ENCODE measurements at regions not wholly inside any gene's neighbourhood (a gene's known extent, or its start where the extent isn't known, plus 50 kb on each side); places are given as distances from the start of the nearest gene placed in this dataset.
"Not testable (repeated sequence)": the region's sequence is repeated elsewhere in the genome, so short reads cannot be mapped to it uniquely, and the experiment has no call there.

DNA sequence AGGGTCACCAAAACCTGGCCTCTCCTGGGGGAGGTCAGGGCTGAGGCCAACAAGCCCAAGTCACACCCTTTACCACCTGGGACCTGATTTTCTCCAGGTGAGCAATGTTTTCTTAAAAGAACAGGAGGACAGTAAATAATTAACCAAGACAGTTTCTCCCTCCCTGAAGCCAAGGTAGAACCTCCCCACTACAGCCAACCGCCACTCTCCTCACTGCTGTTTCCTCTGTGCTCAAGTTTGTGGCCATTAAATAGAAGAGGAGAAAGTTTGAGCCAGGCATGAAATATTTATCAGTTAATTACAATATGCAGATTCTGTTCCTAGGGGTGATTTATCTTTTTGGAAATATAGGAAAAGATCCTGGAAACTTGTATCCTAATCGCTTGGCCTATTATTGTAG is 150.6 kb upstream of the ANKRD20A1 start:
- H3K23ac ChIP-seq (ENCODE audit: low read length); H2BK15ac ChIP-seq (replicated peaks; ENCODE audit: low read depth); H3K4me3 ChIP-seq (ENCODE audit: low read length); H3K79me2 ChIP-seq (ENCODE audit: control insufficient read depth, insufficient read depth, low read length); H3K4me2 ChIP-seq (ENCODE audit: low read length); H3K18ac ChIP-seq (ENCODE audit: low read length); H3K27me3 ChIP-seq (ENCODE audit: insufficient read depth, low read length, poor library complexity); H2BK5ac ChIP-seq (ENCODE audit: low read length); H3K27ac ChIP-seq (ENCODE audit: low read depth, low read length); H3K36me3 ChIP-seq (ENCODE audit: control insufficient read depth, insufficient read depth, low read length); H4K5ac ChIP-seq (ENCODE audit: low read length); H3K9ac ChIP-seq (ENCODE audit: low read length); H2BK120ac ChIP-seq (ENCODE audit: low read depth, low read length); H3K79me1 ChIP-seq (ENCODE audit: low read length); H4K8ac ChIP-seq (ENCODE audit: low read depth, low read length); DNase-seq; H3K4ac ChIP-seq (ENCODE audit: low read depth, low read length); H3K4me1 ChIP-seq (ENCODE audit: control insufficient read depth, low read depth, low read length); H3K56ac ChIP-seq (ENCODE audit: low read length); H2AK5ac ChIP-seq (ENCODE audit: low read length): not testable (repeated sequence)
- no CpG with 5 or more reads among the region's 2 CpGs for WGBS (ENCODE audit: extremely low coverage, insufficient coverage, low lambda C conversion rate)

GRCh38 chr9:67711429-67711828 is 147.3 kb upstream of the ANKRD20A1 start:
- not testable (repeated sequence) for H3K9ac ChIP-seq (ENCODE audit: low read length); H3K18ac ChIP-seq (ENCODE audit: low read length); H3K27me3 ChIP-seq (ENCODE audit: insufficient read depth, low read length, poor library complexity); H3K79me2 ChIP-seq (ENCODE audit: control insufficient read depth, insufficient read depth, low read length); H2BK15ac ChIP-seq (replicated peaks; ENCODE audit: low read depth); H2BK5ac ChIP-seq (ENCODE audit: low read length); H3K56ac ChIP-seq (ENCODE audit: low read length); H3K36me3 ChIP-seq (ENCODE audit: control insufficient read depth, insufficient read depth, low read length); H3K4me3 ChIP-seq (ENCODE audit: low read length); H2BK120ac ChIP-seq (ENCODE audit: low read depth, low read length); H3K4me1 ChIP-seq (ENCODE audit: control insufficient read depth, low read depth, low read length); DNase-seq; H4K5ac ChIP-seq (ENCODE audit: low read length); H3K79me1 ChIP-seq (ENCODE audit: low read length); H3K23ac ChIP-seq (ENCODE audit: low read length); H4K8ac ChIP-seq (ENCODE audit: low read depth, low read length); H3K4me2 ChIP-seq (ENCODE audit: low read length); H3K4ac ChIP-seq (ENCODE audit: low read depth, low read length); H2AK5ac ChIP-seq (ENCODE audit: low read length); H3K27ac ChIP-seq (ENCODE audit: low read depth, low read length)
- no CpG with 5 or more reads among the region's 32 CpGs for WGBS (ENCODE audit: extremely low coverage, insufficient coverage, low lambda C conversion rate)

DNA sequence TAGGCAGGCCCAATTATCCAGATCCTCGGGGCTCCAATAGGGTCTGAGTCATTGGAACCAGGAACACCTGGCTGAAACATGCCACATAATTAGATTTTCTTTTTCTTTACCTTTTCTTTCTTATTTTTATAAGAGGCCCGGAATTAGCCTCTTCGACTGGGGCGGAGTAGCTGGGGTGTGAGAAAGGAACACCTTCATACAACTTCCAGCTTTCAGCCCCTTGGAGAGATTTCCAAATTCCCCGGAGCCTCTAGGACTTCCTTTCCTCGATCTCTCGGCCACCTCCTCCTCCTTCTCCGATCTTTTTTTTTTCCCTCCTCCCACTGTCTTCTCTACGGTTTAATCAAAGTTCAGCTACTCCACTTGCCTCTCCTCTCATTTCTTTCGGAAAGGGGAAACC is 146.8 kb upstream of the ANKRD20A1 start:
- H2BK15ac ChIP-seq (replicated peaks; ENCODE audit: low read depth); H2AK5ac ChIP-seq (ENCODE audit: low read length); H4K5ac ChIP-seq (ENCODE audit: low read length); H3K4me2 ChIP-seq (ENCODE audit: low read length); H3K18ac ChIP-seq (ENCODE audit: low read length); H3K4me3 ChIP-seq (ENCODE audit: low read length); H3K36me3 ChIP-seq (ENCODE audit: control insufficient read depth, insufficient read depth, low read length); H3K4ac ChIP-seq (ENCODE audit: low read depth, low read length); H3K79me1 ChIP-seq (ENCODE audit: low read length); H3K56ac ChIP-seq (ENCODE audit: low read length); H4K8ac ChIP-seq (ENCODE audit: low read depth, low read length); H3K9ac ChIP-seq (ENCODE audit: low read length); H3K23ac ChIP-seq (ENCODE audit: low read length); H2BK120ac ChIP-seq (ENCODE audit: low read depth, low read length); H3K27ac ChIP-seq (ENCODE audit: low read depth, low read length); H3K27me3 ChIP-seq (ENCODE audit: insufficient read depth, low read length, poor library complexity); H2BK5ac ChIP-seq (ENCODE audit: low read length); H3K79me2 ChIP-seq (ENCODE audit: control insufficient read depth, insufficient read depth, low read length); H3K4me1 ChIP-seq (ENCODE audit: control insufficient read depth, low read depth, low read length): not testable (repeated sequence)
- DNase-seq: peak; percentile 24
- WGBS (ENCODE audit: extremely low coverage, insufficient coverage, low lambda C conversion rate): no CpG with 5 or more reads among the region's 10 CpGs

DNA sequence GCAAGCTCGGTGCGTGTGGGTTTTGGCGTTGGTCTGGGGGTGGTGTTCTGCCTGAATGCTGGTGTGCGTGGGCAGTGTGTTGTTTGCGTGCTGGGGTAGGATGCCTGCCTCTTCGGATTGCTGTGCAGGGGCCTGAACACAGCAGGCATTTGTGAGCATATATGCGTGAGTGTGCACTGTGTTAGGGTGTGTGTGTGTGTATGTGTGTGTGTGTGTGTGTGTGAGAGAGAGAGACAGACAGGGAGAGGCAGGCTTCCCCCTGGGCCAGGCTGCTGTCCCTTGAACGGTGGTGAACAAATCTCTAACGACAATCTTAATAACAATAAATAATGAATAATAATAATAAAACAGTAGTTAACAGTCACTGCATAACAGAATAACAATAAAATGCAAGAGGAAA is 145.8 kb upstream of the ANKRD20A1 start:
- H4K5ac ChIP-seq (ENCODE audit: low read length); H3K4me2 ChIP-seq (ENCODE audit: low read length); H3K56ac ChIP-seq (ENCODE audit: low read length); H2BK5ac ChIP-seq (ENCODE audit: low read length); H2AK5ac ChIP-seq (ENCODE audit: low read length); H3K79me2 ChIP-seq (ENCODE audit: control insufficient read depth, insufficient read depth, low read length); H4K8ac ChIP-seq (ENCODE audit: low read depth, low read length); H3K4me3 ChIP-seq (ENCODE audit: low read length); H3K27ac ChIP-seq (ENCODE audit: low read depth, low read length); DNase-seq; H2BK120ac ChIP-seq (ENCODE audit: low read depth, low read length); H3K23ac ChIP-seq (ENCODE audit: low read length); H3K9ac ChIP-seq (ENCODE audit: low read length); H2BK15ac ChIP-seq (replicated peaks; ENCODE audit: low read depth); H3K27me3 ChIP-seq (ENCODE audit: insufficient read depth, low read length, poor library complexity); H3K36me3 ChIP-seq (ENCODE audit: control insufficient read depth, insufficient read depth, low read length); H3K4me1 ChIP-seq (ENCODE audit: control insufficient read depth, low read depth, low read length); H3K18ac ChIP-seq (ENCODE audit: low read length); H3K4ac ChIP-seq (ENCODE audit: low read depth, low read length); H3K79me1 ChIP-seq (ENCODE audit: low read length): not testable (repeated sequence)
- no CpG with 5 or more reads among the region's 9 CpGs for WGBS (ENCODE audit: extremely low coverage, insufficient coverage, low lambda C conversion rate)

DNA sequence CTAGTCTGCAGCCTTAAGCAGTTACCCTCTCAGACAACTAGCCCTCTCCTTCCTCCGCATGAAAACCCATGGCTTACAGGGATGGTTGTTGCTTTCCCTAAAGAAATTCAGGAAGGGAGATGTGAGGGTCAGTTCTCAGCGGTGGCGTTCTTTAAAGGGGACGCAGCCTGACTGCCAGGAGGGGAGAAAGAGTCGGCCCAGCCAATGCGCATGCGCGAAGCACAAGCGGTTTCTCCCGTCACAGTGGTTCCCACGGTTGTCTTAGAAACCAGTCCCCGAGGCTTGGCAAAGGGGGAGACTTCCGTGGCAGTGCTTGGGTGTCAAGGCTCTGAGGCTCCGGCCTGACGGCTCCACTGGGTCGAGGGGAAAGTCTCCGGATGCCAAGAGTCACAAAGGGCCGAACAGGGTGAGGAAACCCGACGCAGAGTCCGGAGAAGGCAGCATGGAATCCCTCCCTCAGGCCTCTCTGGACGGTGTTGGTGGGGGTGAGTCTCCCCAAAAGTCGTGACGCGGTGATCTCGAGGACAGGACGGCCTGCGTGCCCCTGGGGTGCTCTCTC is 140.8 kb upstream of the ANKRD20A1 start:
- not testable (repeated sequence) for H3K79me2 ChIP-seq (ENCODE audit: control insufficient read depth, insufficient read depth, low read length); H2BK5ac ChIP-seq (ENCODE audit: low read length); H3K27ac ChIP-seq (ENCODE audit: low read depth, low read length); H2BK120ac ChIP-seq (ENCODE audit: low read depth, low read length); H3K27me3 ChIP-seq (ENCODE audit: insufficient read depth, low read length, poor library complexity); H3K36me3 ChIP-seq (ENCODE audit: control insufficient read depth, insufficient read depth, low read length); H3K4me1 ChIP-seq (ENCODE audit: control insufficient read depth, low read depth, low read length); H4K5ac ChIP-seq (ENCODE audit: low read length); H3K4me3 ChIP-seq (ENCODE audit: low read length); H3K4me2 ChIP-seq (ENCODE audit: low read length); H2BK15ac ChIP-seq (replicated peaks; ENCODE audit: low read depth); H3K56ac ChIP-seq (ENCODE audit: low read length); H3K18ac ChIP-seq (ENCODE audit: low read length); H3K9ac ChIP-seq (ENCODE audit: low read length); H3K23ac ChIP-seq (ENCODE audit: low read length); DNase-seq; H3K79me1 ChIP-seq (ENCODE audit: low read length); H4K8ac ChIP-seq (ENCODE audit: low read depth, low read length); H2AK5ac ChIP-seq (ENCODE audit: low read length); H3K4ac ChIP-seq (ENCODE audit: low read depth, low read length)
- WGBS (ENCODE audit: extremely low coverage, insufficient coverage, low lambda C conversion rate): no CpG with 5 or more reads among the region's 28 CpGs

- no CpG with 5 or more reads among the region's 16 CpGs for WGBS (ENCODE audit: extremely low coverage, insufficient coverage, low lambda C conversion rate)
These were observed 138.2 kb upstream of the ANKRD20A1 start for GRCh38 chr9:67720491-67720890.

More at GRCh38 chr9:67720491-67720890, 138.2 kb upstream of the ANKRD20A1 start:
- not testable (repeated sequence) for H3K27me3 ChIP-seq (ENCODE audit: insufficient read depth, low read length, poor library complexity); H3K79me1 ChIP-seq (ENCODE audit: low read length); H2BK15ac ChIP-seq (replicated peaks; ENCODE audit: low read depth); H3K4me1 ChIP-seq (ENCODE audit: control insufficient read depth, low read depth, low read length); H3K4me2 ChIP-seq (ENCODE audit: low read length); H3K27ac ChIP-seq (ENCODE audit: low read depth, low read length); H3K9ac ChIP-seq (ENCODE audit: low read length); H2AK5ac ChIP-seq (ENCODE audit: low read length); H3K56ac ChIP-seq (ENCODE audit: low read length); H3K23ac ChIP-seq (ENCODE audit: low read length); DNase-seq; H3K18ac ChIP-seq (ENCODE audit: low read length); H4K5ac ChIP-seq (ENCODE audit: low read length); H2BK5ac ChIP-seq (ENCODE audit: low read length); H3K79me2 ChIP-seq (ENCODE audit: control insufficient read depth, insufficient read depth, low read length); H3K4me3 ChIP-seq (ENCODE audit: low read length); H4K8ac ChIP-seq (ENCODE audit: low read depth, low read length); H3K36me3 ChIP-seq (ENCODE audit: control insufficient read depth, insufficient read depth, low read length); H3K4ac ChIP-seq (ENCODE audit: low read depth, low read length); H2BK120ac ChIP-seq (ENCODE audit: low read depth, low read length)

Data from mesendoderm (in vitro differentiated cells).